ENCODE measurements at regions not wholly inside any gene's neighbourhood (a gene's known extent, or its start where the extent isn't known, plus 50 kb on each side); places are given as distances from the start of the nearest gene placed in this dataset.
A peak's percentile ranks its signal among the peaks of the same experiment; 100 is the strongest.

DNA sequence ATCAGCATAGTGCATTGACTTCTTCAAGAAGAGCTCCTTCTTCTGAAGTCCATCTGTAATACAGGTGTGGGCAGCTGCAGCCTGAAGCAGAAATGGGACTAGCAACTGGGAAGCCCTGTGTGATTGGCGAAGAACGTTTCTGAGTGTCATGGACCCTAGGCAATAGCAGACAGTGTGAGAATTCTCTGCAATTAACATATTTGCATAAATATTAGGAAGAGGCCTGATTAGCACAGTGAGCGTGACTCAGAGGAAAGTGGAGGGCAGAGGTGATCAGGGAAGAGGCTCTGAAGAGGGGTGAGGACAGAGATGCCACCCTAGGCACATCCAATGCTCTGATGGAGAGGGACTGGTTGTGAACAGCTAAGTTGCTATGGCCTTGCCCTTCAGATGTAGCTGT is 171.2 kb upstream of the ZBED5 start (continued):
- TF ChIP-seq, protein P1, sequence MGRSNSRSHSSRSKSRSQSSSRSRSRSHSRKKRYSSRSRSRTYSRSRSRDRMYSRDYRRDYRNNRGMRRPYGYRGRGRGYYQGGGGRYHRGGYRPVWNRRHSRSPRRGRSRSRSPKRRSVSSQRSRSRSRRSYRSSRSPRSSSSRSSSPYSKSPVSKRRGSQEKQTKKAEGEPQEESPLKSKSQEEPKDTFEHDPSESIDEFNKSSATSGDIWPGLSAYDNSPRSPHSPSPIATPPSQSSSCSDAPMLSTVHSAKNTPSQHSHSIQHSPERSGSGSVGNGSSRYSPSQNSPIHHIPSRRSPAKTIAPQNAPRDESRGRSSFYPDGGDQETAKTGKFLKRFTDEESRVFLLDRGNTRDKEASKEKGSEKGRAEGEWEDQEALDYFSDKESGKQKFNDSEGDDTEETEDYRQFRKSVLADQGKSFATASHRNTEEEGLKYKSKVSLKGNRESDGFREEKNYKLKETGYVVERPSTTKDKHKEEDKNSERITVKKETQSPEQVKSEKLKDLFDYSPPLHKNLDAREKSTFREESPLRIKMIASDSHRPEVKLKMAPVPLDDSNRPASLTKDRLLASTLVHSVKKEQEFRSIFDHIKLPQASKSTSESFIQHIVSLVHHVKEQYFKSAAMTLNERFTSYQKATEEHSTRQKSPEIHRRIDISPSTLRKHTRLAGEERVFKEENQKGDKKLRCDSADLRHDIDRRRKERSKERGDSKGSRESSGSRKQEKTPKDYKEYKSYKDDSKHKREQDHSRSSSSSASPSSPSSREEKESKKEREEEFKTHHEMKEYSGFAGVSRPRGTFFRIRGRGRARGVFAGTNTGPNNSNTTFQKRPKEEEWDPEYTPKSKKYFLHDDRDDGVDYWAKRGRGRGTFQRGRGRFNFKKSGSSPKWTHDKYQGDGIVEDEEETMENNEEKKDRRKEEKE (IDR thresholded peaks at IDR 0.05) = no peak
- TF ChIP-seq TARDBP (IDR thresholded peaks at IDR 0.05; ENCODE audit: borderline replicate concordance) = no peak
- no peak for TF ChIP-seq KAT2A (conservative IDR thresholded peaks at IDR 0.05; ENCODE audit: control insufficient read depth, low read depth, low read length)

DNA sequence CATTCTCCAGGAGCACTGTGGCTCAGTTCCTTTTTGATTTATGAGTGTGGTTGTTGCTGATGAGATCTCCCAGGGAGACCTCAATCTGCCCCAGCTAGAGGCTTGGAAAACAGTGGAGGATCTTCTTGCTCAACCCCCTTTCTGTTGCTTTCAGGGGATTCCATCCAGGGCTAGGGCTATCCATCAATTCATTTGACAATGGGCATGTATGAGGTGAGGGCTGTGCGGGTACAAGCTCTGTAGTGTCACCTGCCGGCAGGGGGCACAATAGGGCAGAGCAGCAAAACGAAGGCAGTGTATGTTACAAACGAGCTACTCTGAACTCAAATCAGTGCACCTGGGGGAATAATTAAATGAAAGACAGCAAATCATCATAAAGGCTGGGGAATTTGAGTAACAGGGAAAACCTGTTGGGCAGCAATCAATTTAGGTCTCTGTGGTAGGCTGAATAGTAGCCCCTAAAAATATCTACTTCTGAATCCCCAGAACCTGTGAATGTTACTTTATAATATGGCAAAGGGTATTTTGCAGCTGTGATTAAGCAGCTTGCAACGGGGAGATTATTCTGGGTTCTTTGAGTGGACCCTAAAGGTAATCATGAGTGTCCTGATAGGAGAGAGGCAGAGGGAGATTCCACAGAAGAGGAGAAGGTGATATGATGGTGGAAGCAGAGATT is 170.3 kb upstream of the ZBED5 start:
- ChIA-PET POLR2A (no interaction called here), SMC1A (ENCODE audit: uncharacterized antibody, unreplicated experiment) (interaction anchor here (0.6 to 4.0 kb wide), 34 partner anchors 7 to 893 kb away, joined by 3 to 37 read pairs (median 4); no protein-coding TSS in a partner anchor)

More for the DNA sequence above, 170.3 kb upstream of the ZBED5 start:
- Histone ChIP-seq H3K4me2 (ENCODE audit: control insufficient read depth, insufficient read depth) (no peak overlapping the region), H3K4me1 (ENCODE audit: control insufficient read depth, insufficient read depth, low read length) (no peaks in the 10 kb centered on the region), H3K79me2 (ENCODE audit: control insufficient read depth, insufficient read depth, low read length) (no peaks in the 10 kb centered on the region), H3K9ac (ENCODE audit: control insufficient read depth, insufficient read depth, low read length) (no peak overlapping the region), H4K20me1 (ENCODE audit: control insufficient read depth, insufficient read depth) (no peaks in the 10 kb centered on the region), H3K4me3 (no peak overlapping the region), H3K36me3 (ENCODE audit: control insufficient read depth in 2 of 2, insufficient read depth in 2 of 2, low read length in 1 of 2) (no peaks in the 10 kb centered on the region), H3K27ac (ENCODE audit: control insufficient read depth, insufficient read depth) (no peak overlapping the region), H2AFZ (ENCODE audit: control insufficient read depth, low read depth, low read length) (no peak overlapping the region), H3K9me3 (replicated peaks; ENCODE audit: control insufficient read depth, insufficient read depth, low read length) (no peaks in the 10 kb centered on the region), H3K27me3 (replicated peaks in 1 of 2; ENCODE audit: control insufficient read depth in 2 of 2, insufficient read depth in 2 of 2, low read length in 1 of 2) (peaks cover 0 to 2% of the 10 kb centered on the region in 2 experiments; a peak in 2 of 4 replicates)
- WGBS (ENCODE audit: insufficient coverage, insufficient replicate concordance, low lambda C conversion rate, missing lambda C conversion rate) = 0% methylated on average over 5 of the region's 5 CpGs
- peak; percentile 66 for FAIRE-seq
- intact Hi-C loops (cut with micrococcal nuclease; ENCODE audit: unreplicated experiment) = loop anchor here (1.0 to 2.0 kb wide), 2 partner anchors 239 to 759 kb away; no protein-coding TSS in a partner anchor
- peak; percentile 97 for ATAC-seq
- BruUV-seq (replicated peaks) = no TSS peak
- CTCF ChIA-PET = interaction anchor here (0.5 to 8.1 kb wide), 73 partner anchors 9 to 1016 kb away, joined by 3 to 99 read pairs (median 4); no protein-coding TSS in a partner anchor
- DNase-seq (ENCODE audit: low read depth, low spot score) = no peak
- RAD21 ChIA-PET (ENCODE audit: unreplicated experiment) = interaction anchor here (0.6 to 3.7 kb wide), 20 partner anchors 9 to 760 kb away, joined by 3 to 42 read pairs (median 4); no protein-coding TSS in a partner anchor
- in situ Hi-C loops (cut with MboI) = loop anchor here (5.0 kb wide), 1 partner anchor 759 kb away; no protein-coding TSS in a partner anchor
- TF ChIP-seq RELA (IDR thresholded peaks at IDR 0.05; ENCODE audit: borderline replicate concordance, partially characterized antibody) = no peak
- no peak for TF ChIP-seq BRCA1 (IDR thresholded peaks at IDR 0.05; ENCODE audit: low read depth, low read length)
- TF ChIP-seq, protein P2, sequence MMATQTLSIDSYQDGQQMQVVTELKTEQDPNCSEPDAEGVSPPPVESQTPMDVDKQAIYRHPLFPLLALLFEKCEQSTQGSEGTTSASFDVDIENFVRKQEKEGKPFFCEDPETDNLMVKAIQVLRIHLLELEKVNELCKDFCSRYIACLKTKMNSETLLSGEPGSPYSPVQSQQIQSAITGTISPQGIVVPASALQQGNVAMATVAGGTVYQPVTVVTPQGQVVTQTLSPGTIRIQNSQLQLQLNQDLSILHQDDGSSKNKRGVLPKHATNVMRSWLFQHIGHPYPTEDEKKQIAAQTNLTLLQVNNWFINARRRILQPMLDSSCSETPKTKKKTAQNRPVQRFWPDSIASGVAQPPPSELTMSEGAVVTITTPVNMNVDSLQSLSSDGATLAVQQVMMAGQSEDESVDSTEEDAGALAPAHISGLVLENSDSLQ (IDR thresholded peaks at IDR 0.05) = peak; percentile 36; the same call in 1 of the 2 replicates
- 0 out of 2 replicates have a peak, but pooled peaks have one; percentile 39 for TF ChIP-seq YY1 (IDR thresholded peaks at IDR 0.05; ENCODE audit: low read depth, low read length)
- peak; percentile 74 for TF ChIP-seq RAD21 (IDR thresholded peaks at IDR 0.05; ENCODE audit: insufficient read depth, low read depth, low read length)
- no peak for TF ChIP-seq ZNF207 (IDR thresholded peaks at IDR 0.05; ENCODE audit: borderline replicate concordance)
- no peak for TF ChIP-seq NFIC (IDR thresholded peaks at IDR 0.05; ENCODE audit: low read depth, low read length)
- TF ChIP-seq SMC3 (IDR thresholded peaks at IDR 0.05; ENCODE audit: borderline replicate concordance, low read length) = peak; percentile 83
- TF ChIP-seq, protein P3, sequence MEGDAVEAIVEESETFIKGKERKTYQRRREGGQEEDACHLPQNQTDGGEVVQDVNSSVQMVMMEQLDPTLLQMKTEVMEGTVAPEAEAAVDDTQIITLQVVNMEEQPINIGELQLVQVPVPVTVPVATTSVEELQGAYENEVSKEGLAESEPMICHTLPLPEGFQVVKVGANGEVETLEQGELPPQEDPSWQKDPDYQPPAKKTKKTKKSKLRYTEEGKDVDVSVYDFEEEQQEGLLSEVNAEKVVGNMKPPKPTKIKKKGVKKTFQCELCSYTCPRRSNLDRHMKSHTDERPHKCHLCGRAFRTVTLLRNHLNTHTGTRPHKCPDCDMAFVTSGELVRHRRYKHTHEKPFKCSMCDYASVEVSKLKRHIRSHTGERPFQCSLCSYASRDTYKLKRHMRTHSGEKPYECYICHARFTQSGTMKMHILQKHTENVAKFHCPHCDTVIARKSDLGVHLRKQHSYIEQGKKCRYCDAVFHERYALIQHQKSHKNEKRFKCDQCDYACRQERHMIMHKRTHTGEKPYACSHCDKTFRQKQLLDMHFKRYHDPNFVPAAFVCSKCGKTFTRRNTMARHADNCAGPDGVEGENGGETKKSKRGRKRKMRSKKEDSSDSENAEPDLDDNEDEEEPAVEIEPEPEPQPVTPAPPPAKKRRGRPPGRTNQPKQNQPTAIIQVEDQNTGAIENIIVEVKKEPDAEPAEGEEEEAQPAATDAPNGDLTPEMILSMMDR (IDR thresholded peaks at IDR 0.05 in 2 of 3, conservative IDR thresholded peaks at IDR 0.05 in 1 of 3; ENCODE audit: control insufficient read depth in 2 of 3, extremely low read depth in 1 of 3, insufficient read depth in 1 of 3, low read depth in 3 of 3, low read length in 3 of 3) = peak; percentile 81 to 88 (median 83)
- TF ChIP-seq, protein P4, sequence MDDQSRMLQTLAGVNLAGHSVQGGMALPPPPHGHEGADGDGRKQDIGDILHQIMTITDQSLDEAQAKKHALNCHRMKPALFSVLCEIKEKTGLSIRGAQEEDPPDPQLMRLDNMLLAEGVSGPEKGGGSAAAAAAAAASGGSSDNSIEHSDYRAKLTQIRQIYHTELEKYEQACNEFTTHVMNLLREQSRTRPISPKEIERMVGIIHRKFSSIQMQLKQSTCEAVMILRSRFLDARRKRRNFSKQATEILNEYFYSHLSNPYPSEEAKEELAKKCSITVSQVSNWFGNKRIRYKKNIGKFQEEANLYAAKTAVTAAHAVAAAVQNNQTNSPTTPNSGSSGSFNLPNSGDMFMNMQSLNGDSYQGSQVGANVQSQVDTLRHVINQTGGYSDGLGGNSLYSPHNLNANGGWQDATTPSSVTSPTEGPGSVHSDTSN (IDR thresholded peaks at IDR 0.05; ENCODE audit: insufficient replicate concordance, low read depth, low read length) = peak; percentile 29
